Suprapubic skin (tissue), 4 donors: ENCODE measurements at regions not wholly inside any gene's neighbourhood (a gene's known extent, or its start where the extent isn't known, plus 50 kb on each side); places are given as distances from the start of the nearest gene placed in this dataset.

ENCODE experiments used
- DNase-seq, 2 donors: peaks; one replicate each; pipeline ENCODE4 v3.0.0-alpha.2; 2019; ENCODE audit warnings: low spot score in 2 of 2
- H3K27ac ChIP-seq: fragments of 200-600 bp; sonication (generic); one replicate; pipeline ENCODE4 v1.5.1; 2019
- H3K27me3 ChIP-seq: fragments of 200-600 bp; sonication (generic); one replicate; pipeline ENCODE4 v1.5.1; 2019
- H3K36me3 ChIP-seq: fragments of 200-600 bp; sonication (generic); one replicate; pipeline ENCODE4 v1.5.1; 2019
- H3K4me1 ChIP-seq: fragments of 200-600 bp; sonication (generic); one replicate; pipeline ENCODE4 v1.5.1; 2019
- H3K4me3 ChIP-seq: fragments of 200-600 bp; sonication (generic); one replicate; pipeline ENCODE4 v1.5.1; 2019; ENCODE audit warnings: mild to moderate bottlenecking
- H3K9me3 ChIP-seq: fragments of 200-600 bp; sonication (generic); one replicate; pipeline ENCODE4 v1.5.1; 2019
- EP300 ChIP-seq: sonication (generic); formaldehyde crosslinking; IDR thresholded peaks from one replicate; pipeline ENCODE4 v1.6.1; 2017; ENCODE audit warnings: antibody characterized with exemption
- POLR2A ChIP-seq, 2 donors: fragments of 450-650 bp; IDR thresholded peaks; one replicate each; pipeline ENCODE4 v1.6.1; 2017; ENCODE audit warnings: antibody characterized with exemption in 2 of 2, mild to moderate bottlenecking in 2 of 2, moderate library complexity in 2 of 2
- POLR2AphosphoS5 ChIP-seq, 3 donors: sonication (generic); formaldehyde crosslinking; IDR thresholded peaks; one replicate each; pipeline ENCODE4 v1.6.1; 2017; ENCODE audit warnings: antibody characterized with exemption in 3 of 3
- WGBS: methylation state at CpG from one replicate; pipeline ENCODE4 v1.1.5; 2018; 5-methylcytosine and 5-hydroxymethylcytosine counted together
- TF ChIP-seq, protein P1 (sequence below), 2 donors: fragments of 200-600 bp in 1 of 2; fragments of 450-650 bp in 1 of 2; sonication (generic) in 1 of 2; IDR thresholded peaks; one replicate each; pipeline ENCODE4 v1.5.1; 2016 to 2019; ENCODE audit warnings: antibody characterized with exemption in 2 of 2, mild to moderate bottlenecking in 1 of 2, moderate library complexity in 1 of 2

- no CpG with 5 or more reads among the region's 47 CpGs for WGBS
- TF ChIP-seq POLR2AphosphoS5 (IDR thresholded peaks at IDR 0.05) (no peak), POLR2A (IDR thresholded peaks at IDR 0.05) (no peak)
- TF ChIP-seq, protein P1, sequence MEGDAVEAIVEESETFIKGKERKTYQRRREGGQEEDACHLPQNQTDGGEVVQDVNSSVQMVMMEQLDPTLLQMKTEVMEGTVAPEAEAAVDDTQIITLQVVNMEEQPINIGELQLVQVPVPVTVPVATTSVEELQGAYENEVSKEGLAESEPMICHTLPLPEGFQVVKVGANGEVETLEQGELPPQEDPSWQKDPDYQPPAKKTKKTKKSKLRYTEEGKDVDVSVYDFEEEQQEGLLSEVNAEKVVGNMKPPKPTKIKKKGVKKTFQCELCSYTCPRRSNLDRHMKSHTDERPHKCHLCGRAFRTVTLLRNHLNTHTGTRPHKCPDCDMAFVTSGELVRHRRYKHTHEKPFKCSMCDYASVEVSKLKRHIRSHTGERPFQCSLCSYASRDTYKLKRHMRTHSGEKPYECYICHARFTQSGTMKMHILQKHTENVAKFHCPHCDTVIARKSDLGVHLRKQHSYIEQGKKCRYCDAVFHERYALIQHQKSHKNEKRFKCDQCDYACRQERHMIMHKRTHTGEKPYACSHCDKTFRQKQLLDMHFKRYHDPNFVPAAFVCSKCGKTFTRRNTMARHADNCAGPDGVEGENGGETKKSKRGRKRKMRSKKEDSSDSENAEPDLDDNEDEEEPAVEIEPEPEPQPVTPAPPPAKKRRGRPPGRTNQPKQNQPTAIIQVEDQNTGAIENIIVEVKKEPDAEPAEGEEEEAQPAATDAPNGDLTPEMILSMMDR (IDR thresholded peaks at IDR 0.05), result no peak
- H3K36me3 ChIP-seq, result no peaks in the 10 kb centered on the region
- H3K27me3 ChIP-seq, result peaks cover 3% of the 10 kb centered on the region
- H3K27ac ChIP-seq, result peak overlapping the region; percentile 76
- peak in 1 of 2 donors; percentile 66 for DNase-seq
- H3K4me3 ChIP-seq, result peak overlapping the region; percentile 80
- peaks cover 35% of the 10 kb centered on the region for H3K4me1 ChIP-seq
- H3K9me3 ChIP-seq, result no peaks in the 10 kb centered on the region
These were observed 51.8 kb upstream of the H6PD start for GRCh38 chr1:9182784-9183257.

DNA sequence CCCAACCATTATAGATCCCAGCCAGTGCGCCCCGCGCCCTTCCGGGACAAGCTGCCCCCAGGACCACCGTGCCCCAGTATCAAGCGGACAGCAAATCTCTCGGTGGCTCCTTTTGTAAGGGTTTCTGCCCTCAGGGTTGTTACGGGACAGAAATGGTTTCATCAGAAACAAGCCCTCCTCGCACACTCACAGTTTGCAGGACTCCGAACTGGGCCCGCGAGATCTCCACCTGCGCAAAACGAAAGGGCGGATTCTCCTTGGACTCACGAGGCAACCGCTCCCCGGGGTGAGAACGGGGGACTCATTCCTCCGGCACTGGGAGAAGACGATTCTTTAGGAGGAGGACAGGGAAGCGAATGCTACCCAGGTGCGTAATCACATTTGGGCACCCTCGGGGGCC, 51.1 kb upstream of the H6PD start:
- peaks cover 35% of the 10 kb centered on the region for H3K4me1 ChIP-seq
- WGBS, result 32% methylated on average over 21 of the region's 24 CpGs
- no peaks in the 10 kb centered on the region for H3K36me3 ChIP-seq
- TF ChIP-seq, protein P1 (IDR thresholded peaks at IDR 0.05), result no peak
- TF ChIP-seq EP300 (no peak), POLR2AphosphoS5 (IDR thresholded peaks at IDR 0.05) (no peak), POLR2A (IDR thresholded peaks at IDR 0.05) (no peak)
- no peaks in the 10 kb centered on the region for H3K9me3 ChIP-seq
- peaks cover 3% of the 10 kb centered on the region for H3K27me3 ChIP-seq
- no peak for DNase-seq
- peak overlapping the region; percentile 76 for H3K27ac ChIP-seq
- H3K4me3 ChIP-seq, result peak overlapping the region; percentile 80

DNA sequence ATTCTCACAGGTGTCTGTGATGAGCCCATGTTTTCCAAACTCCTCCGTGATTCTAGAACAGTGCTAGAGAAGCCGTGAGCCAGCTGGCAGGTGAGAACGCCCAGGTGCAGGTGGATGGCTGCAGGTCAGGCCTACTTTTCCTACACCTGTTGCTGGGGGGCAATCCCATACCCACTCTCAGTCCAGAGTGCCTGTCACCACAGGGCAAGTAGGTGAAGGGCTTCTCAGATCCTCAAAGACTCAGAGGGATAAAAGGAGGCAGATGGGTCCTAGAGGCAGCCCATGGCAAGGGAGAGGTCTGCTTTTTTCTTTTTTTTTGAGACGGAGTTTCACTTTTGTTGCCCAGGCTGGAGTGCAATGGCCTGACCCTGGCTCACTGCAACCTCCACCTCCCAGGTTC, 50.7 kb upstream of the H6PD start:
- Histone ChIP-seq H3K4me3 (peak overlapping the region; percentile 80), H3K36me3 (no peaks in the 10 kb centered on the region), H3K27ac (no peak overlapping the region), H3K4me1 (peaks cover 35% of the 10 kb centered on the region), H3K9me3 (no peaks in the 10 kb centered on the region), H3K27me3 (peaks cover 3% of the 10 kb centered on the region)
- no peak for TF ChIP-seq POLR2A (IDR thresholded peaks at IDR 0.05)
- 42% methylated on average over 4 of the region's 4 CpGs for WGBS
- DNase-seq, result no peak

DNA sequence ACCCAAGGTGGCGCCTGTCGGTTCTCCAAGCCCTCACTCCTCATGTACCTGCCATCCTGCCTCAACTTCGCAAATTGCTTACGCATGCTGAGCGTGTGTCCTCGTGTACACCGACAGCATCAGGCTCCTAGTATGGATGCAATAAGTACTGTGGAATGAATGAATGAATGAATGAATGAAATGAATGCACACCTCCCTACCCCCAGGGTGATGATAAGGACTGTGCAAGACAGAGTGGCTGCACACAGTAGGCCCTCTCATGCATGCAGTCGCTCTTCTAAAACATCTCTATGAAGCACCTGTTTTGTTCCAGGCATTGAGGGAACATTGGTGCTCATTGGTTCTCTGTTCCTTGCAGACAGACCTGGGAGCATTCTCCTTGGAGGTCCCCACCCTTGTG, 49.8 kb upstream of the H6PD start:
- Histone ChIP-seq H3K27me3 (peaks cover 3% of the 10 kb centered on the region), H3K4me1 (peaks cover 35% of the 10 kb centered on the region)
- TF ChIP-seq EP300 (no peak), POLR2A (IDR thresholded peaks at IDR 0.05) (no peak), POLR2AphosphoS5 (IDR thresholded peaks at IDR 0.05) (no peak)
- TF ChIP-seq, protein P1 (IDR thresholded peaks at IDR 0.05), result no peak

More for the DNA sequence above, 49.8 kb upstream of the H6PD start:
- no peak for DNase-seq
- 98% methylated on average over 8 of the region's 8 CpGs for WGBS
- H3K36me3 ChIP-seq, result no peaks in the 10 kb centered on the region
- H3K4me3 ChIP-seq, result no peak overlapping the region
- no peak overlapping the region for H3K27ac ChIP-seq
- H3K9me3 ChIP-seq, result no peaks in the 10 kb centered on the region
